SU-DHL-6 (cell line): ENCODE measurements at regions not wholly inside any gene's neighbourhood (a gene's known extent, or its start where the extent isn't known, plus 50 kb on each side); places are given as distances from the start of the nearest gene placed in this dataset.

Source experiments
- H2AFZ ChIP-seq: fragments of 200-600 bp; sonication (generic); 2 replicates; pipeline ENCODE4 v1.6.1; 2014; ENCODE audit warnings: low read depth, mild to moderate bottlenecking, moderate library complexity, mixed read lengths, antibody characterized with exemption, low read length; ENCODE audit not compliant: severe bottlenecking
- H3F3A ChIP-seq: fragments of 200-600 bp; shearing (Covaris generic); 2 replicates; pipeline ENCODE4 v1.6.0; 2016; ENCODE audit warnings: antibody characterized with exemption, mild to moderate bottlenecking; ENCODE audit not compliant: insufficient read depth
- H3K27ac ChIP-seq: fragments of 200-600 bp; sonication (generic); 2 replicates; pipeline ENCODE4 v1.5.1; 2016; ENCODE audit warnings: low read depth, mild to moderate bottlenecking, low read length, moderate library complexity, mixed read lengths
- H3K27me3 ChIP-seq: fragments of 200-600 bp; sonication (generic), shearing (Covaris generic); 2 replicates; pipeline ENCODE4 v1.6.0; 2014; ENCODE audit warnings: mild to moderate bottlenecking, low read length
- H3K36me3 ChIP-seq: fragments of 200-600 bp; sonication (generic); 2 replicates; pipeline ENCODE4 v1.6.1; 2014; ENCODE audit warnings: mild to moderate bottlenecking, low read length, mixed read lengths
- H3K4me2 ChIP-seq: fragments of 300-600, 200-600 bp; shearing (Covaris generic), sonication (generic); 2 replicates; pipeline ENCODE4 v1.6.0; 2014; ENCODE audit warnings: low read length, low read depth, mild to moderate bottlenecking; ENCODE audit not compliant: poor library complexity, severe bottlenecking
- H3K4me3 ChIP-seq: fragments of 200-600 bp; sonication (generic); 2 replicates; pipeline ENCODE4 v1.5.1; 2014; ENCODE audit warnings: antibody characterized with exemption, low read length, mild to moderate bottlenecking, mixed read lengths; ENCODE audit not compliant: insufficient read depth, poor library complexity, severe bottlenecking
- H3K79me2 ChIP-seq: fragments of 200-600 bp; sonication (generic); 2 replicates; pipeline ENCODE4 v1.6.1; 2014; ENCODE audit warnings: mild to moderate bottlenecking, low read length, moderate library complexity; ENCODE audit not compliant: insufficient read depth
- H3K9ac ChIP-seq: fragments of 200-600 bp; sonication (generic); 2 replicates; pipeline ENCODE4 v1.7.0; 2014; ENCODE audit warnings: mild to moderate bottlenecking, low read length
- H3K9me2 ChIP-seq: fragments of 200-600 bp; sonication (generic); replicated peaks from 2 replicates; pipeline ENCODE4 v1.6.1; 2014; ENCODE audit warnings: low read length; ENCODE audit not compliant: insufficient read depth
- H3K9me3 ChIP-seq: fragments of 200-600 bp; sonication (generic); 2 replicates; pipeline ENCODE4 v1.6.1; 2014; ENCODE audit warnings: low read length, mixed read lengths; ENCODE audit not compliant: insufficient read depth
- H4K20me1 ChIP-seq: fragments of 200-600 bp; sonication (generic); 2 replicates; pipeline ENCODE4 v1.6.1; 2014; ENCODE audit warnings: low read depth, mild to moderate bottlenecking, antibody characterized with exemption, low read length, moderate library complexity, mixed read lengths
- EZH2phosphoT487 ChIP-seq: fragments of 200-600 bp; sonication (generic), shearing (Covaris generic); conservative IDR thresholded peaks from 2 replicates; pipeline ENCODE4 v1.6.1; 2018; ENCODE audit warnings: mild to moderate bottlenecking, antibody characterized with exemption, low read length, moderate library complexity, mixed read lengths
- TF ChIP-seq, protein P1 (sequence below): fragments of 200-600 bp; sonication (generic); IDR thresholded peaks from one replicate; pipeline ENCODE4 v1.5.1; 2017; ENCODE audit warnings: antibody characterized with exemption, mild to moderate bottlenecking, low read length, moderate library complexity; ENCODE audit not compliant: insufficient read depth, poor library complexity, severe bottlenecking

DNA sequence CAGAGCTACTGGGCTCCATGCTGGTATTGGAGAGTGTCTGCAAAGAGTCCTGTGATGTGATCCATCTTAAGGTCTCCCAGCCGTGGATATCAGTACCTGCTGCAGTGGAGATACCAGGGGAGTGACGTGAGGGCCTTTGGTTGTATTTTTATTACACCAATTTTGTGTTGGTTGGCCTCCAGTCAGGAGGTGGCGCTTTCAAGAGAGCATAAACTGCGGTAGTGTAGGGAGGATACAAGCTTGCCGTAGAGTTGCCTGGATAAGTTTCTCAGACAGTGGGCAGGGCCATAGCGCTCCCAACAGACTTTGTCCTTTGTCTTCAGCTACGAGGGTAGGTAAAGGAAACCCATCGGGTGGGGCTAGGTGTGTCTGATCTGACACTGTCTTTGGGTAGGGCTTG is 113.0 kb upstream of the CEP162 start:
- Histone ChIP-seq H4K20me1 (no peaks in the 10 kb centered on the region), H3K27me3 (no peaks in the 10 kb centered on the region), H3K9me3 (no peaks in the 10 kb centered on the region), H2AFZ (no peak overlapping the region), H3K27ac (no peak overlapping the region), H3K9me2 (no peaks in the 10 kb centered on the region), H3K4me3 (no peak overlapping the region), H3K4me2 (no peak overlapping the region), H3F3A (no peaks in the 10 kb centered on the region), H3K79me2 (no peaks in the 10 kb centered on the region), H3K9ac (no peak overlapping the region), H3K36me3 (no peaks in the 10 kb centered on the region)
- no peak for TF ChIP-seq EZH2phosphoT487
- TF ChIP-seq, protein P1, sequence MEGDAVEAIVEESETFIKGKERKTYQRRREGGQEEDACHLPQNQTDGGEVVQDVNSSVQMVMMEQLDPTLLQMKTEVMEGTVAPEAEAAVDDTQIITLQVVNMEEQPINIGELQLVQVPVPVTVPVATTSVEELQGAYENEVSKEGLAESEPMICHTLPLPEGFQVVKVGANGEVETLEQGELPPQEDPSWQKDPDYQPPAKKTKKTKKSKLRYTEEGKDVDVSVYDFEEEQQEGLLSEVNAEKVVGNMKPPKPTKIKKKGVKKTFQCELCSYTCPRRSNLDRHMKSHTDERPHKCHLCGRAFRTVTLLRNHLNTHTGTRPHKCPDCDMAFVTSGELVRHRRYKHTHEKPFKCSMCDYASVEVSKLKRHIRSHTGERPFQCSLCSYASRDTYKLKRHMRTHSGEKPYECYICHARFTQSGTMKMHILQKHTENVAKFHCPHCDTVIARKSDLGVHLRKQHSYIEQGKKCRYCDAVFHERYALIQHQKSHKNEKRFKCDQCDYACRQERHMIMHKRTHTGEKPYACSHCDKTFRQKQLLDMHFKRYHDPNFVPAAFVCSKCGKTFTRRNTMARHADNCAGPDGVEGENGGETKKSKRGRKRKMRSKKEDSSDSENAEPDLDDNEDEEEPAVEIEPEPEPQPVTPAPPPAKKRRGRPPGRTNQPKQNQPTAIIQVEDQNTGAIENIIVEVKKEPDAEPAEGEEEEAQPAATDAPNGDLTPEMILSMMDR: no peak

DNA sequence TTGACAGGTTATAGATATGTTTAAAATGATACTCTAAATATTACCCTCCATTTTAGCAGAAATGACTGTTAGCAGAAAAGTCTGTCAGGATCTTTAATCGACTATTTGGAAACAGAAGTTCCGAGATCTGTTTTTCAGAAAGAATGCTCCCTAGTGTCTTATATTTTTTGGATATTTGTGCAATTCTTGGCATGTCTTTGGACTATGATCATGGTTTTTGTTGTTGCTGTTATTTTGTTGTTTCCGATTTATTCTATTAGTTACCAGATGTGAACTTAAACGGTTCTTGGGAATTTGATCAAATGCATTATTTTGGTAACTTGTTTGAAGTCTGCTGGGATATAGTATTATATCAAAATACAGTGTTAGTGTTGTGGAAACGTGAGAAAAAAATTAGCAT is 106.4 kb upstream of the CEP162 start:
- Histone ChIP-seq H3K9me3 (no peaks in the 10 kb centered on the region), H3F3A (no peaks in the 10 kb centered on the region), H2AFZ (no peak overlapping the region), H3K4me2 (no peak overlapping the region), H3K9me2 (no peaks in the 10 kb centered on the region), H3K79me2 (no peaks in the 10 kb centered on the region), H3K4me3 (no peak overlapping the region), H3K36me3 (no peaks in the 10 kb centered on the region), H3K27me3 (no peaks in the 10 kb centered on the region), H3K27ac (no peak overlapping the region), H4K20me1 (no peaks in the 10 kb centered on the region), H3K9ac (no peak overlapping the region)
- TF ChIP-seq EZH2phosphoT487: no peak
- TF ChIP-seq, protein P1: no peak

DNA sequence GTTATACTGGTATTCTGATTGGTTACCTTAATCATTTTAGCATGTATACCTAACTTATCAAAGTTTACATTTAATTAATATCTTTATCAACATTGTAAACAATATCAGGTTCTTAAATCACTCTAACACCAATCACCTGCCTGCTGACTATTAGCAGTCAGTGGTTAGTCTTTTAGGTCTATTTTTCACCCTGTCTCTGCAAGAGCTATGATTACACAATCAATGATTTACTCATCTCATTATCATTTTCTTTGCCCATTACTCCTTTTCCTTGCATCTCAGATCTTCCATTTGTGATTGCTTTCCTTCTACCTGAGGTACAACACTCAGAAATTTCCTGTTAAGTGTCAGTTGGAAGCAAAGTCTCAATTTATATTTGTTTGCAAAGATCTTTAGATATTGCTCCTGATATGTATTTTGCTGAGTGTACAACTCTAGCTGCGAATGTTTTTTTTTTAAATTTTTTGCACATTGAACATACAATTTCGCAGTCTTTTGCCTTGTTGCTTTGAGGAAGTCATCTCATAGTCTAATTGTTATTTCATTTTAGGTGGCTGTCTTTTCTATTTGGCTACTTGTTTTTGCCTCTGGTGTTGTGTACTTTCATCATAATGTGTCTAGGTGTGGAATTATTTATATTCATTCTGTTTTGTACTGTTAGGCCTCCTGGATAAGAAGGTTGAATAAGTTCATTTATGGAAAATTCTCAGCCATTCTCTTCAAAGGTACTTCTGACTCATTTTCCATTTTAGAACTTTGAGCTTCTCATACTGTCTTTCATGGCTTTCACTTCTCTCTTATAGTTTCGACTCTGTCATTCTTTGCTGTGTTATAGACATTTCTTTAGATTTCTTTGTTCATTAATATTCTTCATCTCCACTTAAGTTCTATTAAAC is 104.9 kb upstream of the CEP162 start:
- no peak overlapping the region for H3K9ac ChIP-seq
- H3K36me3 ChIP-seq: no peaks in the 10 kb centered on the region
- TF ChIP-seq, protein P1: no peak
- TF ChIP-seq EZH2phosphoT487: no peak
- H3K9me2 ChIP-seq: no peaks in the 10 kb centered on the region
- H3K27ac ChIP-seq: no peak overlapping the region
- no peak overlapping the region for H3K4me3 ChIP-seq
- H3K27me3 ChIP-seq: no peaks in the 10 kb centered on the region
- H3K79me2 ChIP-seq: no peaks in the 10 kb centered on the region
- H3F3A ChIP-seq: no peaks in the 10 kb centered on the region
- H3K9me3 ChIP-seq: no peaks in the 10 kb centered on the region
- no peak overlapping the region for H2AFZ ChIP-seq
- no peaks in the 10 kb centered on the region for H4K20me1 ChIP-seq
- H3K4me2 ChIP-seq: no peak overlapping the region
